GM19043 (cell line): ENCODE measurements at regions not wholly inside any gene's neighbourhood (a gene's known extent, or its start where the extent isn't known, plus 50 kb on each side); places are given as distances from the start of the nearest gene placed in this dataset.
"Not testable (repeated sequence)": the region's sequence is repeated elsewhere in the genome, so short reads cannot be mapped to it uniquely, and the experiment has no call there.

Source experiments
- ATAC-seq: cut with Tn5 transposase; IDR thresholded peaks from one replicate; pipeline ENCODE4 v1.9.1; 2021; ENCODE audit warnings: low read depth; ENCODE audit not compliant: unreplicated experiment

DNA sequence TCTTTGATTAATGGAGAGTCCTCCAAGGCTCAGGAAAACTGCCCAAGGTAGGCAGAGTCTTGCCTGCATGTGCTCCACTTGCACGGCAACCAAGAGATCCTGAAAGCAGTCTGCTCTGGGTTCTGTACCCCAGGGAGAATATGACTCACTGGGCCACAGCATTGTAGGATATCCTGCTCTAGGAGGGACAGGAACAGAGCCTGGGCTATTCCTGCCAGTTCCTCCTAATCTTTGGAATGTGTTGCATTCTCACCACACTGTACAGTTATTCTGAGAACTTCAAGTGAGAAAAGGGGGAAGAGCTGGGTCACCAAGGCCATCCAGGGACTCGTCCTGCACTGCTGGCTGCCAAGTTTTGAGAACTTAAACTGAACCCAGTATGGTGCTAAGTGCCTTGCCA lies 278.5 kb downstream of the MATN1 start:
- ATAC-seq: no peak

DNA sequence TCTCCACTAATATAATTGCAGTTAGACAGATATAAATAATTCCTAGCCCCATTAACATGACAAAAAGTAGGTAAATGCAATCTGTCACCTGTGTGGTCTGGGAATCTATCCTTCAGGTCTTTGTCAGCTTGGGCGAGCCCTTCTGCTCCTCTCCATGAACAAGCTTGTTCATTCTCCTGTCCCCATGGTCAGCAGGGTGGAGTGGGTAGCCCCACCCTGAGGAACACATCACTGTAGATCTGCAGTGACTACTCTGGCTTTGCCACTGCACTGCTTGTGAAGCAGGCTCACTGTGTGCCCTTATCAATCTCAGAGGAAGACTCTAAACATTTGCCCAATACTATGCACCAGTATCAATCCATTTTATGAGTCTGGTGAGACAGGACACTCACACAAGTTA lies 279.0 kb downstream of the MATN1 start:
- no peak for ATAC-seq

DNA sequence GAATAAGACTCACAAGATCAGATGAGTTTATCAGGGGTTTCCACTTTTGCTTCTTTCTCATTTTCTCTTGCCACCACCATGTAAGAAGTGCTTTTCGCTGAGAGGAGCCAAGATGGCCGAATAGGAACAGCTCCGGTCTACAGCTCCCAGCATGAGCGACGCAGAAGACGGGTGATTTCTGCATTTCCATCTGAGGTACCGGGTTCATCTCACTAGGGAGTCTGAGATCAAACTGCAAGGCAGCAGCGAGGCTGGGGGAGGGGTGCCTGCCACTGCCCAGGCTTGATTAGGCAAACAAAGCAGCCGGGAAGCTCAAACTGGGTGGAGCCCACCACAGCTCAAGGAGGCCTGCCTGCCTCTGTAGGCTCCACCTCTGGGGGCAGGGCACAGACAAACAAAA lies 285.1 kb downstream of the MATN1 start:
- ATAC-seq: not testable (repeated sequence)

DNA sequence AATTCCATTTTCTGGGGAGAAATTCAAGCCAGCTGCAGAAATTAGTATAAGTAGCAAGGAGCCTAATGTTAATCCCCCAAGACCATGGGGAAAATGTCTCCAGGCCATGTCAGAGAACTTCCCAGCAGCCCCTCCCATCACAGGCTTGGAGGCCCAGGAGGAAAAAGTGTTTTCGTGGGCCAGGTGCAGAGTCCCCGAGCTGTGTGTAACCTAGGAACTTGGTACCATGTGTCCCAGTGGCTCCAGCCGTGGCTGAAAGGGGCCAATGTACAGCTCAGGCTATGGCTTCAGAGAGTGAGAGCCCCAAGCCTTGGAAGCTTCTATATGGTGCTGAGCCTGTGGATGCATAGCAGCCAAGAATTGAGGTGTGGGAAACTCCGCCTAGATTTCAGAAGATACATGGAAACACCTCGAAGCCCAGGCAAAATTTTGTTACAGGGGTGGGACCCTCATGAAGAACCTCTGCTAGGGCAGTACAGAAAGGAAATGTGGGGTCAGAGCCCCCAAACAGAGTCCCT lies 286.3 kb downstream of the MATN1 start:
- ATAC-seq: no peak

DNA sequence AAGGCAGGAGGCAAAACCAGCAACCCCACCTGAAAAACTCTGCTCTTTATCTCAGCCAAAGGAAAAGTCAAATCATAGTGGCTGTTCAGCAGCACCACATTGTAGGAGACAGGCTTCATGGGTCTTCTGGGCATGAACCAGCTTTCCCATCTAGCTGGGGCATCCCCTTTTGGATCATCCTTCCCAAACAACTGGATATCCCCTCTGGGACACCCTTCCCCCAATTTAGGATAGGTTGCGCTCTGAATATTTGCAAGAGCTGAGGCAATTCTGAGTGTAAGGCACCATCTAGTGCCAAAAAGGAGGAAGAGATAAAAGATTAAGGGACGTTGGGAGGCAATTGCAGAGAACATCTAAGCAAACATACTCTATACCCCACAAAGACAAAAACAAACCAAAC lies 295.8 kb downstream of the MATN1 start:
- ATAC-seq: no peak

DNA sequence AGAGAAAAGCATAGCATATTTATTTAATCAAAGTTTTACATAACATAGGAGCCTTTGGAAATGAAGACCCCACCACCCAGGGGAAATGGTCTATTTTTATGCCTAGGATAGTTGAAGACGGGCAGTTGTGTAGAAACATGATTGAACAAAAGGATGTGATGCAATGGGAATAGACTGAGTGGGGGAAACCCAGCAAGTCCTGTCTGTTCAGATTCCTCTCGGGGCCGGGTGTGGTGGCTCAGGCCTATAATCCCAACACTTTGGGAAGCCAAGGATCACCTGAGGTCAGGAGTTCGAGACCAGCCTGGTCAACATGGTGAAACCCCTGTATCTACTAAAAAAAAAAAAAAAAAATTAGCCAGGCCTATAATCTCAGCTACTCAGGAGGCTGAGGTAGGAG lies 298.3 kb downstream of the MATN1 start:
- ATAC-seq: no peak

DNA sequence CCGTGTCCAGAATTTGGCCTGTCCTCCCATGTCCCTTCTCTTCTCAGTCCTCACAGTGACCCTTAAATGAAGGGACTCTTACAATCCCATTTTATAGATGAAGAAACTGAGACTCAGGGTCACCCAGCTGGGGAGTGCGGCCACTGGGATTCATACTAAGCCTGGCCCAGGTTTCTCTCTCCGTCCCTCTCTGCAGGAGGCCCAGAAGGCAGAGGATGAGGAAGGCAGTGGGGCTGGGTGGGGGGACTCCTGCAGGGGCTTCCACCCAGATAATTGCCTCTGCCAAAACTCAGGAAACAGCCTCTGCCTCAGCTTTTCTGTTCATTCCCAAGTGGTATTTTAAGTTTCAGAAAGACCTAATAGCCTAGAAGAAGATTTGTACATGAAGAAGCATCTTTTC lies 299.8 kb downstream of the MATN1 start:
- no peak for ATAC-seq

DNA sequence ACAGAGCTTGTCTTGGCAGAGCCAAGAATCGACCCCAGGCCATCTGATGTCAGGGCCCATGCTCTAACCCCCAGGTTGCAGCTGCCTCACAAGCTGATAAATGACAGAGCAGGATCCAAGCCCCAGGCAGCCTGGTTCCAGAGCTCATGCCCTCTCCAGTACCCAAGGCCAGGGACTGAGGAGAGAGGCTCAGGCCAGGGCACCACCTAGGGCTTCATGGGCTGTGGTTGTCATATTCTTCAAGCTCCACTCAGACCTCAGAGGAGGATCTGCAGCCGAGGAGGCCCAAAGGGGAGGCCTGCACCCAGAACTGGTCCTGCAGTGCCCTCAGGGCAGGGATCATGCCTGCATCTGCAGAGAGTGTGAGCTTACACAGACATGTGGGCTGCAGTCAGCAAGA lies 301.1 kb downstream of the MATN1 start:
- ATAC-seq: no peak

DNA sequence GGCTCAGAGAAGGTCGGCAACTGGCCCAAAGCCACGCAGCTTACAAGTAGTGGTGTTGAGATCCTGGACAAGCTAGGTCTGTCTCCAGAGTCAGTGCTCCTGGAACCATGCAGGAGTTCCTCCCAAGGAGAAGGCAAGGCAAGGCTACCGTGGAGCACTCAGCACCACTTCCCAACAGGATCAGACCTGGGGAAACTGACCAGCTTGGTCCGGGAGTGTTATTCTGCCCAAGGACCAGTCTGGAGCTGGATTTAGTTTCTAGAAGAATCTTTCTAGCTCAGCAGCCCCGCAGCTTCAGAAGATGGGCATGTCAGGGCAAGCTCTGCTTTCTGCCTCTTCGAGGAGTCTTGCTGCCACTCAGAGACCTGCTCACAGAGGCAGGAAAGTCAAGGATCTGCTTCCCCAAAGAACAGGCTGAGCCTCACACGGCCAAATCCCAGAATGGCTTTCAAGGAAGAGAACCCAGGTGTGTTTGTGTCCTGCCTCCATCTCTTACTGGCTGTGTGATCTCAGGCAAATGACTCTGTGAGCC lies 302.8 kb downstream of the MATN1 start:
- no peak for ATAC-seq

DNA sequence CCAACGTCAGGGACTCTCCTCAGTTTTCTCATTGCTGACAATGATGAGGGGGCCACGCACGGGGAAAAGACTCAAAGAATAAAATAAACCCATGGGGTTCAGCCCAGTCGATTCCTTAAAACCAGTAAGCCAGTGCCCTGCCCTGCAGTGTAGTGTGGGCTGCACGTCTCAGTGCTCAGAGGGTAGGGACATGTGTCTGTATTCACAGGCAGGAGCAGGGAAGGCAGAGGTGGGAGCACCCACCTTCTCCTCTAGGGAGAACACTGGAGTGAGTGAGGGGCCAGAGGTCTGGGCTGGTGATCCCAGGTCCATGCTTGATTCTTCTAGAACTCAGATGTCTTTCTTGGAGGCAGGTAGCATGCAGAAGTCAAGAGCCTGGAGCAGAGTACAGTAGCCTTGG lies 303.6 kb downstream of the MATN1 start:
- ATAC-seq: no peak

DNA sequence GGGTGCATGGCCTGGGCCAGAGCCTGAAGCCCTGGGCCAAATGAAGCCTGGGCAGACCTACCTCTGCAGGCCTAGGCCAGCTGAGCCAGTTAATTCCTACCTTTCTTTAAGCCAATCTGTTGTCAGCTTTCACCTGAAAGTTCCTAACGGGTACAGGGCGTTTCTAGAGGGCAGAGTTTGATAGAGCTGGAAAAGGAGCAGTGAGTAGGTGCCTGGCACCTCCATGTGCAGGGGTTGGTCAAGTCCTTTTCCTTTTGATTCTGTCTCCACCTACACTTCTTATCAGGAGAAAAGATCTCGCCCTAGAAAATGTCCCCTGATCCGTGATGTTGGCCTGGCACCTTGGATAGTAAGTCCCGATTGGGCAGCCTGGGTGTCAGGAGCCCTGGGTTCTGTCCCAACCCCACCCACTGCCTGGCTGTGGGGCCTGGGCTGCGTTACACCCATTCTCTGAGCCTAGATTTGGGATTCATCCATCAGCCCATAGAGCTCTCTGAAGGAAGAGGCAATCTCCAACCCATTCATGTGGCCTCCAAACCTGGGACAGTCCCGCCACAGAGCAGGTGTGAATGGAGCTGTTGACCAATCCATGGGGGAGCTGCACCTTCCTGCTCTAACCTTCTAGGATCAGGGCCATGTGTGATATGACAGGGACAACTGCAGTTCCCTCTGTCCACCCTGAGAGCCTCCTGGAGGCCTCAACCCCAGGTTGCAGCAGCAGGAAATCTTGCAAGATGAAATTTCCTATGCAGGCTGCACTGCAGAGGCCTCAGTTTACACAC lies 304.3 kb downstream of the MATN1 start:
- ATAC-seq: no peak

DNA sequence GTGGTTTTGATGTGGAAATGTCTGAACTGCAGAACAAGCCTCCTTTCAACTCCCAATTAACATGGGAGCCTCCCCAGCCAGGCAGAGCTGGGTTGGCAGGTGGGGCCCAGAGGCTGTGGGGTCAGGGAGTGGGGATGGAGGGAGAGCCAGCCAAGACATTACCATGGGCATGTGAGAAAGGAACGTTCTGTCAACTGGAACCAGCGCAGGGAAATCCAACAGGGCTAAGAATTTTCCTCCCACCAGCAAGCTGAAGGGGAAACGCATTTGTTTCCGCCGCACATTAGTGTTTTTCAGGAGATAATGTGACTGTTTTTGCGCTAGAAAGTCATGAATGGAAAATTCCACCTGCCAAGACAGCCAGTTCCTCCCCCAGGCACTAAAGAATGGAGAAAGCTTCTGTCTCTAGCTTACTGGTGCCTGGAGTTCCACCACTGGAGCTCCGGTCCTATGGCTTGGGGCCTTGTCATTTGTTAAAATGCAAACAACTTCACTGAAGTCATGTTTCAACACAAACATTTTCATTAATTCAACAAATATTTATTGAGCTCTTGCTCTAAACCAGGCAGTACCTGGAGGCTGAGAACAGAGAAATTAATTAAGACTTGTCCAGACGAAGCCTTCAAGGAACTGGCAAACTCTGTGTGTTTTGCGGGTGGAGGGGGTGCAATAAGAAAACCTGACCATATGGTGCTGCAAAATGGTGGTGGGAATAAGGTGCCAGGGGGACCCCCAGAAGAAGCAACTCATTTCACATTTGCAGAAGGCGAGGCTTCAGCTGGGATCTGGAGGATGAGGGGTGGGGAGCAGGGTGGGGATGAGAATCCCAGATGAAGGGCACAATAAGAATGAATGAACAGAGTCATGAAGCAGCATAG lies 305.1 kb downstream of the MATN1 start:
- no peak for ATAC-seq

DNA sequence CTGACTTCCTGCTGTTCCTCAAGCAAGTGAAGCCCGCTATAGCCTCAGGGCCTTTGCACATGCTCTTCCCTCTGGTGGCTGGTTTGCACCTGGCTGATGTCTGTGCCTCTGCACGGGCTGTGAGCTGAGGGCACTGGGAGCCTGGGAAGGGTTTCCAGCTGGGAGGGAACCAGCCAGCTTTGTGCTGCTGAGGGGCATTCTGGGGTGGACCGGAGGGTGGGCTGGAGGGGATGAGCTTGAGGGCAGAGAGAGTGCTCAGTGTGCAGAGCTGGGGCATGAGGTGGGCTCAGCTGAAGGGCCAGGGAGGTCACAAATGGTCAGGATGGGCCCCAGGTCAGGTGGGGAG lies 305.7 kb downstream of the MATN1 start:
- ATAC-seq: no peak

DNA sequence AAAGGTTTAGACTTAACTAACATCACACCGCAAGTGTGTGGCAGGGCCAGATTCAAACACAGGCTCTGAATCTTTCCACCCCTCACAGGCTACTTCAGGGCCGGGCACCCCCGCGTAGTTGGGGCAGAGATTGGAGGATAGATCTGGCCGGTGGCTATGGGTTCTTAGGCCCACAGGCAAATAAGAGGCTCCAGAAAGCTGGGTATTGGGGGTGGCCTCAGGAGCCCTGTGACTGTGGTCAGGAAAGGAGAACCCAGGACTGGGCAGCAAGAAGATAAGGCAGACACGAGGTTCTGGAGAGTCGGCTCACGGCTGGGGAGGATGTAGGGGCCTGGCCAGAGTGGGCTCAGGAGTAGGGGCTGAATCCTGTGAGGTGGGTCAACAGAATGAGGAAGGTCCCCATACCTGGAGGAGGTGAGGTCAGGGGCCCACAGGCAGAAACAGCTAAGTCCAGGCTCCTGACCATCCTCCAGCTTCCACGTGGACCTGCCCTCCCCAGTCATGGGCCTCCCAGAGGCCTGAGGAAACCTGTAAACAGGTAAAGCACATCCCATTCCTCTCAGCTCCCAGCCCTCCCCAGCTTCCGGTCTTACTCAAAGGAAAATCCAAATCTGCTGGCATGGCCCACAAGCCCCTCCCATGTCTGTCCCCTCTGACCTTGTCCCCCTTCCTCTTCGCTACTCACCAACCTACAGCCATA lies 306.2 kb downstream of the MATN1 start:
- no peak for ATAC-seq

DNA sequence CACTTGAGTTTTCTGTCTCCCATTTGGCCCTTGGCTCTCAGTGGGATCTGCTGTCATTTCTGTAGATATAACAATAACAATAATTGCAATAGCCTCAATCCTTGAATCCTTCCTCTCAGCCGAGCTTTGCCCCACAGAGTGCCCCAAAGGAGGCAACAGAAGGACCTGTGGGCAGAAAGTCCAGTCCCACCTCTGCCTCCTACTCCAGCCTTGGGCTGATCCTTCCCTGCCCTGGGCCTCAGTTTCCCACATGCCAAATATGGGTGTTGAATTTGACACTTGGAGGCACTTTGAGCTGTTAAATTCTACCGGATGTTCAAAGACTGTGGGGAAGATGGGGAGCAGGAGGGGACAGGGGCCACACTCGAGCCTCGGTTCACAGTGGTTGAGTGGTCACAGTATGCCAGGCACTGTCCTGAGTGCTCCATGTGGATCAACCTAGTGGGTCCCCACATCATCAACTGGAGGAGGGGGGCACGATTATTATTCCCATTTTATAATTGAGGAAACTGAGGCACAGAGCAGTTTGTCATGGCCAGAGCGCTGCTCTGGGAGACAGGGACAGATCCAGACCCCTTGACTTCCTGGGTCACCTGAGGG lies 307.1 kb downstream of the MATN1 start:
- no peak for ATAC-seq

DNA sequence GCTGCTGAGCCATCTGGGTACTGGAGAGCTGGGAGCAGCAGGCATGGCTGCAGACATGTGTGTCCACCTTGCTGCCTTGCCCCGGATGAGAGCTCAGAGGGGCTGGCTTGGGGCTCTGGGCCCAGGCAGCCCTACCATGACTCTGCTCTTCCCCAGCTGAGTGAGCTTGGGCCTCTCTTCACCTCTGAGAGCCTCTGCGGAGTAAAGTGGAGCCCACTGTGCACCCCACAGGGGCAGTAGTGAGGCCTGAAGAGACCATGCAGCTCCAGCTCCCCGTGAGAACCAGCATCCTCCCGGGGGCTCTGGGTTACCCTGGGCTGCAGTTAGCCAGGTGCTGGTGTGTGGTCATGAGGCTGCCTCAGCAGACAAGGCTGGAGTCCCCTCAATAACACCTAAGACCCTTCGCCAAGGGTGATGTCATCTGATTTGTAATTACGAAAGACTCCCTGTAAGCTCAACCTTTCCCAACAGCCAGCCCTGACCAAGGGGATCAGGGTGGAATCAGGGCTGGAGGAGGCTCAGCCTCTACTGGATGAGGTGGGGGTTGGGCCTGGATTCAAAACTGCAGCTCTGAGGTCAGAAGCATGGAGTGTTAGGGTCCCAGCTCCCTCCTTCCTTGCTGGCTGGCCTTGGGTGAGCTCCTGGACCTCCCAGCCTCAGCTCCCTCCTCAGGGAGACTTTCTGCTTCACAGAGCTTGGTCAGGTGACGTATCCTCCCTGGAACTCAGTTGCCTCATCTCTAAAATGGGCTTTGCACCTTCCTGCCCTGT lies 308.0 kb downstream of the MATN1 start:
- ATAC-seq: no peak

DNA sequence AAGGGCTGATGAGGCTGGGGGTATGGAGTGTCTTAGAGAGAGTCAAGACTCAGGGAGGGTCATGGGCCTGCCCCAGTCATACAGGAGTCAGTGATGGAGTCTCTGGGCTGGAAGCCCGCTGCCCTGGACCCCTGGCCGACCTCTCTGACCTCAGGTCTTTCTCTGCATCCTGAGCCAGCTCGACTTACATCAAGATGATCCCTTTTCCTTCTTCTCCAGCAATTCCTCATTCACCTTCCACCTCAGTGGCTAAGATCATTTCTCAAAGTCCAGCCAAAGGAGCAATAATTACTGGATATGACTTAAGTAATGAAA lies 308.6 kb downstream of the MATN1 start:
- ATAC-seq: no peak

DNA sequence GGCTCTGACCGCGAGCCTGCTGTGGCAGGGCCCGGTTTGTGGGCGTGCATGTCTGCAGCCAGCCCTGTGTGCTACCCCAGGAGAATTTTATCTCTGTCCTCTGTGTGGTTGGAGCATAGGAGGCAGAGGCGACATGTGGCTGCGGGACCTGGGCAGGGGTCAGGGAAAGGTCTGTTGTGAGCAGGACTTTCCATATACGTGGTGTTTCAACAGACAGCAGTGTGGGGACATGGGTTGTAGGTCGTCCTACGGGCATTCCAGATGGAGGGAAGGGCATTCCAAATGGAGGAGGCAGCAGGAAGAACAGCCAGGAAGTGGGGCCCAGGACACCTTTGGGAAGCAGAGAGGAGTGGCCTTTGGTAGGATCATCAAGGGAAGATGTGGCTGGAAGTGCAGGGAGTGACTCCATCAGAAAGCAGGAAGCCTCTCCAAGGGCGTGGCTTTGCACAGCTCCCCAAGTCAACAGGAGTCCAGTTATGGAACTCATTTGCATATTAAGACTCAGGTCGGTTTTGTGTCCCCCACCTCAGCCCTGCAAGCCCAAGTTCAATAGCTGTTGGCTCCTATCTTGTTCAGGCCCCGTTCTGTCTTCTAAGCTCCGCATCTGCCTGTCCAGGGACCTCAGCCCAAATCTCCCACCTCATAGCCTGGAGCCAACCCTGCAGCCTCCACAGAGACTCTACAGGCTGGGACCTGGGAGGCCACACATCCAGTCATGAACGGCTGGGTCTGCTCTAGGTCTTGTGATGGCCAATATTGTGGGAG lies 309.1 kb downstream of the MATN1 start:
- no peak for ATAC-seq

DNA sequence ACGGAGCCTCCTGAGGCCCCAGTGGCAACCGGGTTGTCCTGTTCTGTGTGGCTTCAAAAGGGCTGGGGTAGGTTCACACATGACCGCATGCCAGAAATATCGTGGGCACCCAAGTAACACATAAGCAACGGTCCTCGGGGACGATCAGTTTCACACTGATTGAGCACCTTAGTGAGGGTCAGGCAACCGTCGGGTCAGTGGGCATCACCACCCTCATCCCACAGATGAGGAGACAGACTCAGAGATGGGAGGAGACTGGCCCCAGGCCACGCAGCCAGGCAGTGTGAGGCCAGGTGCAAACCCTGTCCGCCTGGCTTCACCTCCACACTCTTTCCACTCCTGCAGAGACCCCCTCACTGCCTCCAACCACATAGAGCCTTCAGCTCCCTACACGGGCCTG lies 309.8 kb downstream of the MATN1 start:
- no peak for ATAC-seq
